Choroid plexus epithelial cell (primary cell): ENCODE measurements at regions not wholly inside any gene's neighbourhood (a gene's known extent, or its start where the extent isn't known, plus 50 kb on each side); places are given as distances from the start of the nearest gene placed in this dataset.
A peak's percentile ranks its signal among the peaks of the same experiment; 100 is the strongest.

ENCODE experiments used
- DNase-seq: peaks from one replicate; pipeline ENCODE4 v3.0.0-alpha.2; 2010; ENCODE audit warnings: low read depth
- H3K4me3 ChIP-seq: 2 replicates; pipeline ENCODE4 v1.5.1; 2011; ENCODE audit warnings: low read depth, mild to moderate bottlenecking, control low read depth, low read length, moderate library complexity
- TF ChIP-seq, protein P1 (sequence below): conservative IDR thresholded peaks from 2 replicates; pipeline ENCODE4 v1.5.1; 2011; ENCODE audit warnings: low read depth, mild to moderate bottlenecking, control low read depth, inconsistent platforms, low read length, moderate library complexity

DNA sequence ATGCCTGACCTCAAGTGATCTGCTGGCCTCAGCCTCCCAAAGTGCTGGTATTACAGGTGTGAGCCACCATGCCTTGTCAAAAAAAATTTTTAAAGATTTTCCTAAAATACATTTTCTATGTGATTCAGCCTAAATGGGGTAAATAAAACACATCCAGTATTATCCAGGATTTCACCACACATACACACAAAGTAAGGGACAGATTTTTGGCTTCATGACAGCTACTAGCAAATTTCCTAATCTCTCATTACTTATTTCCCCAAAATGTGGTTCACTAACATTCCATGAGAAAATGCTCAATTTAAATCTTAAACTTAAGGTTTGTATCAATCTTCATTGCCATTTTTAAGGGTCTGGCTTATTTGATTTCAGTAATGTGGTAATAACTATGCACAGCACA lies 348.5 kb upstream of the INTU start:
- no peak overlapping the region for H3K4me3 ChIP-seq
- DNase-seq, result peak; percentile 1
- TF ChIP-seq, protein P1, sequence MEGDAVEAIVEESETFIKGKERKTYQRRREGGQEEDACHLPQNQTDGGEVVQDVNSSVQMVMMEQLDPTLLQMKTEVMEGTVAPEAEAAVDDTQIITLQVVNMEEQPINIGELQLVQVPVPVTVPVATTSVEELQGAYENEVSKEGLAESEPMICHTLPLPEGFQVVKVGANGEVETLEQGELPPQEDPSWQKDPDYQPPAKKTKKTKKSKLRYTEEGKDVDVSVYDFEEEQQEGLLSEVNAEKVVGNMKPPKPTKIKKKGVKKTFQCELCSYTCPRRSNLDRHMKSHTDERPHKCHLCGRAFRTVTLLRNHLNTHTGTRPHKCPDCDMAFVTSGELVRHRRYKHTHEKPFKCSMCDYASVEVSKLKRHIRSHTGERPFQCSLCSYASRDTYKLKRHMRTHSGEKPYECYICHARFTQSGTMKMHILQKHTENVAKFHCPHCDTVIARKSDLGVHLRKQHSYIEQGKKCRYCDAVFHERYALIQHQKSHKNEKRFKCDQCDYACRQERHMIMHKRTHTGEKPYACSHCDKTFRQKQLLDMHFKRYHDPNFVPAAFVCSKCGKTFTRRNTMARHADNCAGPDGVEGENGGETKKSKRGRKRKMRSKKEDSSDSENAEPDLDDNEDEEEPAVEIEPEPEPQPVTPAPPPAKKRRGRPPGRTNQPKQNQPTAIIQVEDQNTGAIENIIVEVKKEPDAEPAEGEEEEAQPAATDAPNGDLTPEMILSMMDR, result no peak

DNA sequence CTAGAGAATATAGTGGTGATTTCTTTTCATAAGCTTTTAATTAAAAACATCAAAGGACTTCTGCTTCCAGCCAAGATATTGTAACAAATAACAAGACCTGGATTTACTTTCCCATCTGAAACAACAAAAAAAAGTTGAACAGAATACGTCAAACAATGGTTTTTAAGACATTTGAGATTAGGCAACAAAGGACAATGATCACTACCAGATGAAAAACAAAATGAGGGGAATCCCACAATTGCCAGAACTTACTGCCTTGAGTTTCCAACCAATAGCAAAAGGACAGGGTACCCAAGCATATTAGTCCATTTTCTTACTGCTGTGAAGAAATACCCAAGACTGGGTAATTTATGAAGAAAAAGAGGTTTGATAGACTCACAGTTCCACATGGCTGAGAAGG lies 341.4 kb upstream of the INTU start:
- H3K4me3 ChIP-seq, result no peak overlapping the region
- DNase-seq, result no peak
- TF ChIP-seq, protein P1, result no peak

DNA sequence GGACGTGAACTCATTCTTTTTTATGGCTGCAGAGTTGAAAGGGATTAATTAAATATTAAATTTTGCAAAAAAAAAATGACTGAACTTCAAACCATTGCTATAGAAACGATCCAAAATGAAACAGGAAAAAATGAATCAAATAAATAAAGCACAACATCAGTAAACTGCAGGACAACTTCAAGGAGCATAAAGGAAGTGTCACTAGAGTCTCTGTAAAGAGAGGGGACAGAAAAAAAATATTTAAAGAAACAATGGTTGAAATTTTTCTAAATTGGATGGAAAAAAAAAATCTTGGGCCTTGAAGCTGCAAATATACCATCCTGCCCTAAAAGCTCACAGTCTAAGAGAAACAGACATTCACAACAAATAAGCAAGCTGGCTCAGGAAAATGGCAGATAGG lies 339.3 kb upstream of the INTU start:
- TF ChIP-seq, protein P1, result no peak
- no peak for DNase-seq
- H3K4me3 ChIP-seq, result no peak overlapping the region

DNA sequence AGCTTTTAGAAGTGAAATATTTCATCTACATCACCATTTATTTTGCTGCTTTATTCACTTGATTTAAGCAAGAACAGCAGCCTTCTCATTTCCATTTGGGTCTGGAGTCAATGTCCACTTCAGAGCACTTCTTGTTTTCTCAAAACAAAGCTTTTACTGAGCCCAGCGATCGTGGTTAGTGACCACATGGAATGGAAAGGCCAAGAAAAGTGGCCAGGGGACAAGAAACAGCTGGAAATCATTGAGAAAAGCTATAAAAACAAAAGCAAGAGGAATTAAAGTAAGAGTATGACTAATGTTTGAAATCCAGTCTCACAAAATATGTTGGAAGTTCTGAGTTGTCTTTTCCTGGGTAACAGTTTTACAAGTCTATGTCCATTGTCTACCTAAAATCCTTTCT lies 328.4 kb upstream of the INTU start:
- H3K4me3 ChIP-seq, result no peak overlapping the region
- peak; percentile 40 for DNase-seq
- TF ChIP-seq, protein P1, result no peak

DNA sequence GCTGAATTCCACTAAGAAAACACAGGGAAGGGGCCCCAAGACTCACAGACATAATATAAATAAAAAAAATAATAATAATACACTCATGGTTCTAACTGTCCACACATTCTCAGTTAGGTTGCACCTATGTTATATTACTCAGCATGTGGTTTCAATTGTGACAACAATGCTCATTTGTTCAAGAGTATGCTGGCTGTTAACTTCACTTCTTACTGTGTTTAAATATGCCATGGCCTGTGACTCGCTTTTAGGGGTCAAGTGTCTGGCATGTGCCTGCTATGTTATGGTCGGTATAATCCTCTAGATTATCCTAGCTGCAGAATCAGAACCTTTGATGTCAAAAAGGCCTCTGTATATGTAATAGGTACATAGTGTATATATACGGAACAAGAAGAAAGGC lies 324.8 kb upstream of the INTU start:
- TF ChIP-seq, protein P1, result no peak
- no peak for DNase-seq
- H3K4me3 ChIP-seq, result no peak overlapping the region

DNA sequence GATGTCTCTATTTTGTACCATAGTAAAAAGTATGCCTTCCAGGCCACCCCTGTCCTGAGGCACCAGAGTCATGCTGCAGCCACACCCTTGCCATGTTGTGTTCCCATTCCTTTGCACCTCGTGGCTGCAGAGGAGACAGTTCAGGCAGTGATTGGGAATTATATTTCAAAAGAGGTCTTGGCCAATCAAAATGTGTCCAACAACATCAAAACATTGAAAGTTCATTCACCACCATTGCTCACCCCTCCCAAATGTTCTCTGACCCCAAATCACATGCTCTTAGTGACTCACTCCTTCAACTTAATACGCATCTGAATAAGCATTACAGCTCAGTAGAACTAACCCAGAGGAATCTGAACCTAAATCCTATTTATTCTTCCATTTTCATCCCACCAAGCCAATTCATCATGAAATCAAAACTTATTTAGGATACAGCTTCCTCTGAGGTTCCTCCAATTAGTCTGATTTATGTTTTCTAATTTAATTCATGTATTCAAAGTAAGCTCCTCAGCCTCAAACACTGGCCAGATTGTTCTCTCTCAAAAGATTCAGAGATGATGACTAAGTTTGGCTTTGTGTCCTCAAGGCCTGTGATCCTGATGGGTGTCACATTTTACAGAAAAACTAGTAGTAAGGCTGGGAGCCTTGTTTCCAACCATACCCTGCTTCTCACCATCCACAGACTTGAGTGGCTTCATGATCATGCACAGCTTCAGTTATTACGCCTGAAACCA lies 323.2 kb upstream of the INTU start:
- DNase-seq, result peak; percentile 60
- H3K4me3 ChIP-seq, result no peak overlapping the region
- TF ChIP-seq, protein P1, result no peak

DNA sequence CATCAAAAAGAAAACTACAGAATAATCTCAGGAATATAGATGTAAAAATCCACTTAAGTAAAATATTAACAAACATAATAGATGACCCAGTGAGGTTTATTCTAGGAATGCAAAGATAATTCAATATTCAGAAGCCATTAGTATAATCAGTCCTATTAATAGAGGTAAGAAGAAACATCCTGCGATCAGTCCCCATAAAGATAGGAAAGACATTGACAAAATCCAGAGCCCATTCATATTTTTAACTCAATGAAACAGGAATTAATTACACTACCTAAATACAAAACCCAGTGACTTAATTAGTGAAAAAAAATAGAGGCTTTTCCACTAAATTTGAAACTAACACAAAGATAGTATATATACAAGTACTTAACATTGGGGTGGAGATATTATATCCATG lies 321.4 kb upstream of the INTU start:
- TF ChIP-seq, protein P1, result no peak
- DNase-seq, result no peak
- no peak overlapping the region for H3K4me3 ChIP-seq
